Renal cortical epithelial cell (primary cell): ENCODE measurements at regions not wholly inside any gene's neighbourhood (a gene's known extent, or its start where the extent isn't known, plus 50 kb on each side); places are given as distances from the start of the nearest gene placed in this dataset.

Experiments used
- DNase-seq: peaks from one replicate; pipeline ENCODE4 v3.0.0-alpha.2; 2011; ENCODE audit warnings: low read depth

- DNase-seq, result no peak
Measured at GRCh38 chr20:52864916-52865605, 107.1 kb upstream of the TSHZ2 start.

GRCh38 chr20:52859156-52859876 lies 112.8 kb upstream of the TSHZ2 start:
- DNase-seq, result peak; percentile 41

- no peak for DNase-seq
Measured at GRCh38 chr20:52852714-52853113, 119.4 kb upstream of the TSHZ2 start.

GRCh38 chr20:52847731-52848359 lies 124.3 kb upstream of the TSHZ2 start:
- no peak for DNase-seq

GRCh38 chr20:52847029-52847660 lies 125.0 kb upstream of the TSHZ2 start:
- DNase-seq, result peak; percentile 1

- no peak for DNase-seq
Measured at GRCh38 chr20:52845044-52845443, 127.1 kb upstream of the TSHZ2 start.

- no peak for DNase-seq
Measured at GRCh38 chr20:52843425-52843824, 128.7 kb upstream of the TSHZ2 start.

- DNase-seq, result no peak
Measured at GRCh38 chr20:52841003-52841402, 131.2 kb upstream of the TSHZ2 start.

GRCh38 chr20:52840041-52840440 lies 132.1 kb upstream of the TSHZ2 start:
- DNase-seq, result no peak

- DNase-seq, result no peak
Measured at GRCh38 chr20:52838510-52839241, 133.5 kb upstream of the TSHZ2 start.

GRCh38 chr20:52837378-52837777 lies 134.8 kb upstream of the TSHZ2 start:
- no peak for DNase-seq

GRCh38 chr20:52833901-52834300 lies 138.3 kb upstream of the TSHZ2 start:
- DNase-seq, result no peak

GRCh38 chr20:52832151-52832774 lies 139.9 kb upstream of the TSHZ2 start:
- DNase-seq, result no peak

- no peak for DNase-seq
Measured at GRCh38 chr20:52830598-52830997, 141.6 kb upstream of the TSHZ2 start.

GRCh38 chr20:52829111-52829510 lies 143.0 kb upstream of the TSHZ2 start:
- DNase-seq, result no peak

GRCh38 chr20:52828199-52828598 lies 144.0 kb upstream of the TSHZ2 start:
- DNase-seq, result no peak

- no peak for DNase-seq
Measured at GRCh38 chr20:52826722-52827121, 145.4 kb upstream of the TSHZ2 start.

GRCh38 chr20:52826321-52826720 lies 145.8 kb upstream of the TSHZ2 start:
- DNase-seq, result no peak

GRCh38 chr20:52824494-52825216 lies 147.5 kb upstream of the TSHZ2 start:
- no peak for DNase-seq

GRCh38 chr20:52823303-52823702 lies 148.9 kb upstream of the TSHZ2 start:
- DNase-seq, result no peak
